Activated CD8-positive, alpha-beta memory T cell treated with anti-CD3 and anti-CD28 coated beads, Interleukin-2, amount 50 U/mL, for 24 hours (primary cell): ENCODE measurements at regions not wholly inside any gene's neighbourhood (a gene's known extent, or its start where the extent isn't known, plus 50 kb on each side); places are given as distances from the start of the nearest gene placed in this dataset.

Experiments used
- DNase-seq: peaks from one replicate; pipeline ENCODE4 v3.0.0-alpha.2; 2020; ENCODE audit errors: extremely low read depth

- DNase-seq = no peak
Observed at GRCh38 chr9:135309763-135310125, 169.8 kb upstream of the PPP1R26 start.

- DNase-seq = no peak
Observed at GRCh38 chr9:135310134-135310533, 169.4 kb upstream of the PPP1R26 start.

DNA sequence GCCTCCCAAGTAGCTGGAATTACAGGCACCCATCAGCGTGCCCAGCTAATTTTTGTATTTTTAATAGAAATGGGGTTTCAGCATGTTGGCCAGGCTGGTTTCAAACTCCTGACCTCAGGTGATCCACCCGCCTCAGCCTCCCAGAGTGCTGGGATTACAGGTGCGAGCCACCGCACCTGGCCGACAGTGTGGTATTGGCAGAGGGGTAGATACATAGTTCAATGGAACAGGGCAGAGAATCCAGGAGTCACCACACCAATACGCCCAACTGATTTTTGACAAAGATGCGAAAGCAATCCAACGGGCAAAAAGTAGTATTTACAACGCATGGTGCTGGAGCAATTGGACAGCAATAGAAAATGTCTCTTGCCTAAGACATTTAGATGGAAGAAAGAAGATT, 164.0 kb upstream of the PPP1R26 start:
- no peak for DNase-seq

- DNase-seq = no peak
Observed at GRCh38 chr9:135320331-135320730, 159.3 kb upstream of the PPP1R26 start.

- DNase-seq = no peak
Observed at GRCh38 chr9:135320943-135321342, 158.6 kb upstream of the PPP1R26 start.

GRCh38 chr9:135321580-135321979, 158.0 kb upstream of the PPP1R26 start:
- DNase-seq = no peak

- no peak for DNase-seq
Observed at GRCh38 chr9:135324329-135324728, 155.3 kb upstream of the PPP1R26 start.

- DNase-seq = no peak
Observed at GRCh38 chr9:135326141-135326540, 153.4 kb upstream of the PPP1R26 start.

- no peak for DNase-seq
Observed at GRCh38 chr9:135326633-135327152, 152.9 kb upstream of the PPP1R26 start.

GRCh38 chr9:135328485-135329417, 150.8 kb upstream of the PPP1R26 start:
- DNase-seq = no peak

DNA sequence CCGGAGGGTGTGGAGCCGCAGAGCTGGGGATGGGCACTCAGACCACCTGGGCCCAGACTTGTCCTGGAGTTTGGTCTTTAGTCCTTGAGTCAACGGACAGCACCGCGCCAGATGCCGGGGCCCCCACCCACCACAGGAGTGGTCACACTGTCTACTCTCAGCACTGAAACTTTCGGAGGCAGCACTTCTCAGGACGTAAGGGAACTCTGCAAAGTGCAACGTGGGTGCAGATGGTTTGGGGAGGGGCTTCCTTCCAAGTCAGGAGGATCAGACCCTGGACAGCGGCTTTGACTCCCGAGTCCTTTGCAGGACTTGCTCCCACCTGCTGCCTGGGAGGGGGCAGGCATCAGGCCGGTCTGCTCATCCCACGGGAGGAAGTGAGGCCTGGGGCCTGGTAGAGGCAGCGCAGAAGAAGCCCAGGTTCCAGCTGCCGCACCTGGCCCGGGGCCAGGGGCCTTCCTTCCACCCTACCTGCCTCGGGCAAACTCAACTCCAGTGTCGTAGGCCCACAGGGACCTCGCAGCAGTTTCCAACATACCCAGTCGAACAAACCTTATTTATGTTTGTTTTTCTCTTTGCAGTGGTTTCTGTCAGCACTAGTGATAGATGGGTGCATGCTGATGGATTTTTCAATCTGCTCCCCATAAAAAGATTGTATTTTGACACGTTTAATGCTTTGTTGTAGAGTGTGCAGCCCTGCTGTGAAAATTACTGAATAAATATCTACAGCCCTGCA, 149.8 kb upstream of the PPP1R26 start:
- DNase-seq = no peak

GRCh38 chr9:135330307-135330631, 149.3 kb upstream of the PPP1R26 start:
- no peak for DNase-seq

GRCh38 chr9:135330685-135331590, 148.6 kb upstream of the PPP1R26 start:
- no peak for DNase-seq

- DNase-seq = no peak
Observed at GRCh38 chr9:135332516-135332915, 147.1 kb upstream of the PPP1R26 start.

GRCh38 chr9:135332979-135333748, 146.4 kb upstream of the PPP1R26 start:
- no peak for DNase-seq

DNA sequence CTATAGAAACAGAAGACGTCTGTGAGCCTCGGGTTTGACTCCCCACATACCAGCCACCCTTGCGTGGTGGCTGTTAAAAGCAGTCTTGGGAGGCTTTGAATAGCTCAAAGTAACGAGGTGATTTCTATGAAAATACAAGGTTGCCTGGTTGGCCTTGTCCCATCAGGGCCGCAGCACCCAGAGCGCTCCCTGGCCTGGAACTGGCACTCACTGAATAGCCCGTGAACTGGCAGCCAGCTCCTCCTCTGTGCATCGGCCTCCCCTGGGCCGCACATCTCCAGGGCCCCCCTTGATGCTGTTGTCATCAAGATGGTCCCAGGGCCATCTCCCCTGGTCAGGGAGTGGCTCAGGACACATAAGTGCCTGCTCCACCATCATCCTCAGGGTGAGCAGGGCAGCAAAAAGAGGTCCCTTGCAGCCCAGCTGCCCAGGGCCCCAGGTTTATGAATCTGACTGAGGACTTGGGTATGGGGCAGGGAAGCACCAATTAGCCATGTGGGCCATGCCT, 144.6 kb upstream of the PPP1R26 start:
- DNase-seq = no peak

GRCh38 chr9:135335691-135336181, 143.8 kb upstream of the PPP1R26 start:
- DNase-seq = no peak

DNA sequence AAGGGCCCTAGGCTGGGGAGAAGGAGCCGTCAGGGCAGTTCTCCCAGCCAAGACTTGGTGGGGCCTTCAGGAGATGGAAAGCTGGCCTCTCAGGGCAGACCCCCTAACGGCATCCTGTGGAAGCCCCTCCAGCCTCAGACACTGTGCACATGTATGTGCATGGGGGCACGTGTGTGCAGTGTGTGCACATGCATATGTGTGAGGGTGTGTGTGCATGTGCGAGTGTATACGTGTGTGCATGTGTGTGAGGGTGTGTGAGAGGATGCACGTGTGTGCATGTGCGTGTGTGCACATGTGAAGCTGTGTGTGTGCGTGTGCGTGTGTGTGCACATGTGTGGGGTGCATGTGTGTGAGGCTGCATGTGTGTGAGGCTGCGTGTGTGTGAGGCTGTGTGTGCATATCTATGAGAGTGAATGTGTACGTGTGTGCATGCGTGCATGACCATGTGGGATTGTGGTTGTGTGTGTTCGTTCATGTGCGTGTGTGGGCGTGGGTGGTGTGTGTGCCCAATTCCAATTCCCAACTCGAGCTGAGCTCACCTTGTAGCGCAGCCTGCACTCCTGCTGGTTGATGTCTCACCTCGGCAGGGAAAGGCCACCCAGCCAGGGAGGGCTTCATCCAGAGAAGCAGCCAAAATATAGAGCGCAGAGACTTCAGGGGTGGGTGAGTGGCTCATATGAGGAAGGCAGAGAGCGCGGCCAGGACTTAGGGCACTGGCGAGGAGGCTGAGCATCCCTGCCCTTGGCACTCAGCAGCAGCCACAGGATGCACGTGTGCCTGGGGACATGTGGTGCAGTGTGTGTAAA, 142.7 kb upstream of the PPP1R26 start:
- DNase-seq = no peak

DNA sequence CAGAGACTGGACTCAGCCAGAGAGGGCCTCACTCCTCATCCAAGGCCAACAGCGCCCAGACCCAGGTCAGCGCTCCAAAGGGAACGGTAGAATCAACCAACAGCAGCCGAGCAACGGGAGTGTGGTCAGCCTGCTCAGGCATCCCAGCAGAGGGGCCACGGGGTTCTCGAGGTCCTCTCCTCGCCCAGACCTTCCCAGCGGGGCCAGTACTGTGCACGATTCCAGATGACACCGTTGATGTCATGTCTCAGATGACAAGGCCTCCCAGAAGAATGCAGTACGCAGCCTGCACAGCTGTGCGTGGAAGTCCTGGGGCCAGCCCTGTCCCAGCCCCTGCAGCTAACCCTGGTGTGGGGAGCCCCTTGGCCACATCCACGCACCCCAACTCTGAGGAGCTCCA, 141.0 kb upstream of the PPP1R26 start:
- no peak for DNase-seq
